Smooth muscle cell (in vitro differentiated cells): ENCODE measurements at regions not wholly inside any gene's neighbourhood (a gene's known extent, or its start where the extent isn't known, plus 50 kb on each side); places are given as distances from the start of the nearest gene placed in this dataset.

Experiments used
- DNase-seq: peaks from one replicate; lab custom pipeline; 2025; ENCODE audit not compliant: unreplicated experiment; lab: John Stamatoyannopoulos, UW
- H2AFZ ChIP-seq: fragments of 200-600 bp; sonication (generic); 2 replicates; pipeline ENCODE4 v1.6.0; 2016; ENCODE audit warnings: antibody characterized with exemption, low read depth, mild to moderate bottlenecking
- H3F3A ChIP-seq: fragments of 200-600 bp; sonication (generic); 2 replicates; pipeline ENCODE4 v1.6.0; 2017; ENCODE audit warnings: antibody characterized with exemption, low read depth
- H3K27ac ChIP-seq: fragments of 200-600 bp; sonication (generic); 2 replicates; pipeline ENCODE4 v1.5.1; 2016; ENCODE audit warnings: low read depth, mild to moderate bottlenecking
- H3K27me3 ChIP-seq: fragments of 200-600 bp; sonication (generic); 2 replicates; pipeline ENCODE4 v1.6.1; 2016; ENCODE audit warnings: low read depth, mild to moderate bottlenecking
- H3K36me3 ChIP-seq: fragments of 200-600 bp; sonication (generic); 2 replicates; pipeline ENCODE4 v1.5.1; 2016; ENCODE audit warnings: low read depth
- H3K4me1 ChIP-seq: fragments of 200-600 bp; sonication (generic); 2 replicates; pipeline ENCODE4 v1.5.1; 2016; ENCODE audit warnings: low read depth
- H3K4me2 ChIP-seq: fragments of 200-600 bp; sonication (generic); 2 replicates; pipeline ENCODE4 v1.6.0; 2016; ENCODE audit warnings: mild to moderate bottlenecking
- H3K4me3 ChIP-seq: fragments of 200-600 bp; sonication (generic); 2 replicates; pipeline ENCODE4 v1.5.1; 2016; ENCODE audit warnings: mild to moderate bottlenecking
- H3K79me2 ChIP-seq: fragments of 200-600 bp; sonication (generic); 2 replicates; pipeline ENCODE4 v1.6.0; 2016; ENCODE audit warnings: low read depth, mild to moderate bottlenecking
- H3K9ac ChIP-seq: fragments of 200-600 bp; sonication (generic); 2 replicates; pipeline ENCODE4 v1.6.0; 2016; ENCODE audit warnings: low read depth
- H3K9me3 ChIP-seq: fragments of 200-600 bp; sonication (generic); replicated peaks from 2 replicates; pipeline ENCODE4 v1.5.1; 2016; ENCODE audit warnings: low read depth
- H4K20me1 ChIP-seq: fragments of 200-600 bp; sonication (generic); 2 replicates; pipeline ENCODE4 v1.6.0; 2016; ENCODE audit warnings: low read depth
- WGBS: methylation state at CpG from one replicate; pipeline ENCODE4 v1.1.7; 2016; ENCODE audit warnings: low lambda C conversion rate; 5-methylcytosine and 5-hydroxymethylcytosine counted together
- TF ChIP-seq, protein P1 (sequence below): fragments of 200-600 bp; sonication (generic); IDR thresholded peaks from 2 replicates; pipeline ENCODE4 v1.5.1; 2017; ENCODE audit warnings: borderline replicate concordance, mild to moderate bottlenecking, antibody characterized with exemption; ENCODE audit not compliant: insufficient read depth, poor library complexity, severe bottlenecking

DNA sequence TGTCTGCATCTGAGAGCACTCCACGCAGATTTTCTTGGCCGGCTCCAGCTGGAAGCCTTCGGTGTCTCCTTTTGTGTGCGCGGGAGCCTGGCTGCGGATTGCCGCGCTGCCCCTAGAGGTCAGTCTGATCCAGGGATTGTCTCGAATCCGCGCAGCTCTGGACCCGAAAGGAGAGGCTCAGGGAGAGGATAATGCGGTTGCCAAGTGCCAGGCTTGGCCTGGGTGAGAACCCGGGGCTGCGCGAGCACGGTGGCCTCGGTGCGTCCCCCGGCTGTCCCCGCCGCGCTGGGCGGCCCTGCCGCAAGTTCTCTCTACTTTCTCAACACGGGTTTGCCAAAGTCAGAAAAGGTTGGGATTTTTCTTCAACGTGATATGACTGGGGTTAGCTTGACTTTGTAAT is 140.9 kb downstream of the ADCYAP1R1 start:
- no peak overlapping the region for H3K9ac ChIP-seq
- no peak overlapping the region for H3K4me3 ChIP-seq
- peak overlapping the region; percentile 41 for H2AFZ ChIP-seq
- H3K79me2 ChIP-seq = no peaks in the 10 kb centered on the region
- H3K4me1 ChIP-seq = no peaks in the 10 kb centered on the region
- peak; percentile 6 for DNase-seq
- peak overlapping the region; percentile 76 for H3K4me2 ChIP-seq
- H3K36me3 ChIP-seq = no peaks in the 10 kb centered on the region
- TF ChIP-seq, protein P1, sequence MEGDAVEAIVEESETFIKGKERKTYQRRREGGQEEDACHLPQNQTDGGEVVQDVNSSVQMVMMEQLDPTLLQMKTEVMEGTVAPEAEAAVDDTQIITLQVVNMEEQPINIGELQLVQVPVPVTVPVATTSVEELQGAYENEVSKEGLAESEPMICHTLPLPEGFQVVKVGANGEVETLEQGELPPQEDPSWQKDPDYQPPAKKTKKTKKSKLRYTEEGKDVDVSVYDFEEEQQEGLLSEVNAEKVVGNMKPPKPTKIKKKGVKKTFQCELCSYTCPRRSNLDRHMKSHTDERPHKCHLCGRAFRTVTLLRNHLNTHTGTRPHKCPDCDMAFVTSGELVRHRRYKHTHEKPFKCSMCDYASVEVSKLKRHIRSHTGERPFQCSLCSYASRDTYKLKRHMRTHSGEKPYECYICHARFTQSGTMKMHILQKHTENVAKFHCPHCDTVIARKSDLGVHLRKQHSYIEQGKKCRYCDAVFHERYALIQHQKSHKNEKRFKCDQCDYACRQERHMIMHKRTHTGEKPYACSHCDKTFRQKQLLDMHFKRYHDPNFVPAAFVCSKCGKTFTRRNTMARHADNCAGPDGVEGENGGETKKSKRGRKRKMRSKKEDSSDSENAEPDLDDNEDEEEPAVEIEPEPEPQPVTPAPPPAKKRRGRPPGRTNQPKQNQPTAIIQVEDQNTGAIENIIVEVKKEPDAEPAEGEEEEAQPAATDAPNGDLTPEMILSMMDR = peak; percentile 64
- H4K20me1 ChIP-seq = no peaks in the 10 kb centered on the region
- H3K9me3 ChIP-seq = no peaks in the 10 kb centered on the region
- H3F3A ChIP-seq = no peaks in the 10 kb centered on the region
- no peak overlapping the region for H3K27ac ChIP-seq
- H3K27me3 ChIP-seq = peaks cover 36% of the 10 kb centered on the region
- 9% methylated on average over 26 of the region's 27 CpGs for WGBS

DNA sequence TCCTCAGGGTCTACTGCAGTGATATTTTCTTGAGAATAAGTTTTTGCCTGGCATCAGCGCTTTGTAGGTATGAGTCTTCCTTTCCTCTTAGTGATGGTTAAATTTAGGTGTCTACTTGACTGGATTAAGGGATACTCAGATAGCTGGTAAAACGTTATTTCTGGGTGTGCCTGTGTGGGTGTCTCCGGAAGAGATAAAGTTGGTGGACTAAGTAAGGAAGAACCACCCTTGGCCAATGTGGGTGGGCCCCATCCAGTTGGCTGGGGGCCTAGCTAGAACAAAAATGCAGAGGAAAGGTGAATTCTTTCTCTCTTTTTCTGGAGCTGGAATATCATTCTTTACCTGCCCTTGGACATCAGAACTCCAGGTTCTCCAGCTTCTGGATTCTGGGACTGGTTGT is 138.8 kb downstream of the ADCYAP1R1 start:
- Histone ChIP-seq H3K9me3 (no peaks in the 10 kb centered on the region), H3K4me3 (no peak overlapping the region), H3K9ac (no peak overlapping the region), H3K27me3 (peaks cover 39% of the 10 kb centered on the region), H4K20me1 (no peaks in the 10 kb centered on the region), H3K4me1 (no peaks in the 10 kb centered on the region), H3F3A (no peaks in the 10 kb centered on the region), H3K27ac (no peak overlapping the region), H2AFZ (no peak overlapping the region), H3K79me2 (no peaks in the 10 kb centered on the region), H3K36me3 (no peaks in the 10 kb centered on the region), H3K4me2 (no peak overlapping the region)
- WGBS = 85% methylated on average over 3 of the region's 3 CpGs
- DNase-seq = no peak
- TF ChIP-seq, protein P1 = no peak

DNA sequence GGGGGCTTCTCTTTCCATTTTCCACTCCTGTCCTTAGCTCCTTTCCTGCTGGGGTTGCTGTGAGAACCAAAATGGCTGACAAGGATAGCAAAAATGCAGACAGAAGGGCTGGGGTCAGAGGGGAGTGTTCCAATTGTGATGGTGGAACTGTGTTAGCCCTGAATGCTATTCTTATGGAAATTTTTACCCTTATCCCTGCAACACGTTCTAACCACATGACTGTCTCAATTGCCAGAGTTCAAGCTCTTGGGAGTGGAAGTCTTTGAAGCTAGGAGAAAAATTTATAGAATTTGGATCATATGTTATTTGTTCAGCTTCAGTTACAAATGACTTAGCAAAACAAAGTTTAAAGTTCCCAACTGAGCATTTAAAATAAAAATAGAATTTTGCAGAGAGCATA is 134.1 kb downstream of the ADCYAP1R1 start:
- no peak for DNase-seq
- Histone ChIP-seq H3K79me2 (no peaks in the 10 kb centered on the region), H3K27ac (no peak overlapping the region), H3F3A (no peaks in the 10 kb centered on the region), H3K4me2 (no peak overlapping the region), H3K27me3 (peaks cover 7% of the 10 kb centered on the region), H3K9ac (no peak overlapping the region), H3K4me1 (no peaks in the 10 kb centered on the region), H4K20me1 (no peaks in the 10 kb centered on the region), H3K36me3 (no peaks in the 10 kb centered on the region), H3K4me3 (no peak overlapping the region), H2AFZ (no peak overlapping the region), H3K9me3 (no peaks in the 10 kb centered on the region)
- 25% methylated on average over 1 of the region's 1 CpG for WGBS
- TF ChIP-seq, protein P1 = no peak

DNA sequence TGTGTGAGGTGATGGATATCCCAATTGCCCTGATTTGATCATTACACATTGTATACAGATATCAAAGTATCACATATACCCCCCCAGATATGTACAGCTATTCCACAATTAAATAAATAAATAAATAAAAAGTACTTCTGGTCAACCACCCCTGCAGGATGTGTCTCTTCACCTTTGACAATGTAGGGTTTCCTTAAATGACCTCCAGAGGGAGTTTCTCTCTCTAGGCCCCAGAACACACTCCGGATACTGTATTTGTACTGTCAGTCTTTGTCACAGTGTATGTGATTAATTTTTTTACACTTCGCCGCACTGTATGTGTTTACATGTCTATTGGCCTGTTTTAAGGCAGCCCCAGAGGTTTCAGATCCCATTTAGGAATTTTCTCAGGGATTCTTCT is 123.6 kb downstream of the ADCYAP1R1 start:
- no peak overlapping the region for H2AFZ ChIP-seq
- peaks cover 6% of the 10 kb centered on the region for H3K27me3 ChIP-seq
- no peaks in the 10 kb centered on the region for H3F3A ChIP-seq
- no peak overlapping the region for H3K27ac ChIP-seq
- H3K4me1 ChIP-seq = no peaks in the 10 kb centered on the region
- no peaks in the 10 kb centered on the region for H3K79me2 ChIP-seq
- H3K36me3 ChIP-seq = no peaks in the 10 kb centered on the region
- H3K4me2 ChIP-seq = no peak overlapping the region
- H3K9ac ChIP-seq = no peak overlapping the region
- H3K9me3 ChIP-seq = no peaks in the 10 kb centered on the region
- no peak for DNase-seq
- no peak overlapping the region for H3K4me3 ChIP-seq
- no peaks in the 10 kb centered on the region for H4K20me1 ChIP-seq
- 64% methylated on average over 3 of the region's 3 CpGs for WGBS
- TF ChIP-seq, protein P1 = peak; percentile 21
